ENCODE measurements at regions not wholly inside any gene's neighbourhood (a gene's known extent, or its start where the extent isn't known, plus 50 kb on each side); places are given as distances from the start of the nearest gene placed in this dataset.

- no peaks in the 10 kb centered on the region for H3K27me3 Mint-ChIP-seq (ENCODE audit: insufficient read depth)
- no peak overlapping the region for H3K4me3 Mint-ChIP-seq
- intact Hi-C loops (cut with micrococcal nuclease) = no loop called here
- no peak overlapping the region for H3K27ac Mint-ChIP-seq
- H3K9me3 Mint-ChIP-seq = no peaks in the 10 kb centered on the region
- no peaks in the 10 kb centered on the region for H3K4me1 Mint-ChIP-seq (ENCODE audit: low read depth)
- DNase-seq (ENCODE audit: low spot score) = no peak
- no peaks in the 10 kb centered on the region for H3K36me3 Mint-ChIP-seq (ENCODE audit: low read depth)
These were observed 167.7 kb upstream of the WDR11 start for GRCh38 chr10:120683454-120683853.

GRCh38 chr10:120684226-120684625 lies 166.9 kb upstream of the WDR11 start:
- Mint-ChIP-seq H3K27me3 (ENCODE audit: insufficient read depth) (no peaks in the 10 kb centered on the region), H3K27ac (no peak overlapping the region), H3K4me1 (ENCODE audit: low read depth) (no peaks in the 10 kb centered on the region), H3K36me3 (ENCODE audit: low read depth) (no peaks in the 10 kb centered on the region), H3K4me3 (no peak overlapping the region), H3K9me3 (no peaks in the 10 kb centered on the region)
- DNase-seq (ENCODE audit: low spot score) = no peak
- intact Hi-C loops (cut with micrococcal nuclease) = no loop called here

- H3K27ac Mint-ChIP-seq = no peak overlapping the region
- H3K27me3 Mint-ChIP-seq (ENCODE audit: insufficient read depth) = no peaks in the 10 kb centered on the region
- no peaks in the 10 kb centered on the region for H3K36me3 Mint-ChIP-seq (ENCODE audit: low read depth)
- H3K9me3 Mint-ChIP-seq = no peaks in the 10 kb centered on the region
- DNase-seq (ENCODE audit: low spot score) = no peak
- H3K4me3 Mint-ChIP-seq = no peak overlapping the region
- intact Hi-C loops (cut with micrococcal nuclease) = no loop called here
- no peaks in the 10 kb centered on the region for H3K4me1 Mint-ChIP-seq (ENCODE audit: low read depth)
These were observed 166.0 kb upstream of the WDR11 start for GRCh38 chr10:120685136-120685535.

- H3K9me3 Mint-ChIP-seq = peaks cover 3% of the 10 kb centered on the region
- intact Hi-C loops (cut with micrococcal nuclease) = no loop called here
- no peaks in the 10 kb centered on the region for H3K36me3 Mint-ChIP-seq (ENCODE audit: low read depth)
- DNase-seq (ENCODE audit: low spot score) = no peak
- H3K4me3 Mint-ChIP-seq = no peak overlapping the region
- H3K27ac Mint-ChIP-seq = no peak overlapping the region
- no peaks in the 10 kb centered on the region for H3K4me1 Mint-ChIP-seq (ENCODE audit: low read depth)
- no peaks in the 10 kb centered on the region for H3K27me3 Mint-ChIP-seq (ENCODE audit: insufficient read depth)
These were observed 162.2 kb upstream of the WDR11 start for GRCh38 chr10:120688928-120689327.

GRCh38 chr10:120689777-120690529 lies 161.2 kb upstream of the WDR11 start:
- peaks cover 3% of the 10 kb centered on the region for H3K9me3 Mint-ChIP-seq
- H3K4me3 Mint-ChIP-seq = no peak overlapping the region
- H3K27me3 Mint-ChIP-seq (ENCODE audit: insufficient read depth) = no peaks in the 10 kb centered on the region
- H3K36me3 Mint-ChIP-seq (ENCODE audit: low read depth) = no peaks in the 10 kb centered on the region
- intact Hi-C loops (cut with micrococcal nuclease) = no loop called here
- H3K4me1 Mint-ChIP-seq (ENCODE audit: low read depth) = no peaks in the 10 kb centered on the region
- DNase-seq (ENCODE audit: low spot score) = no peak
- H3K27ac Mint-ChIP-seq = no peak overlapping the region

GRCh38 chr10:120691625-120692024 lies 159.5 kb upstream of the WDR11 start:
- Mint-ChIP-seq H3K36me3 (ENCODE audit: low read depth) (no peaks in the 10 kb centered on the region), H3K27me3 (ENCODE audit: insufficient read depth) (no peaks in the 10 kb centered on the region), H3K4me1 (ENCODE audit: low read depth) (no peaks in the 10 kb centered on the region), H3K27ac (no peak overlapping the region), H3K4me3 (no peak overlapping the region), H3K9me3 (peaks cover 7% of the 10 kb centered on the region)
- intact Hi-C loops (cut with micrococcal nuclease) = no loop called here
- DNase-seq (ENCODE audit: low spot score) = no peak

GRCh38 chr10:120700426-120700825 lies 150.7 kb upstream of the WDR11 start:
- intact Hi-C loops (cut with micrococcal nuclease) = no loop called here
- Mint-ChIP-seq H3K27me3 (ENCODE audit: insufficient read depth) (peaks cover 4% of the 10 kb centered on the region), H3K36me3 (ENCODE audit: low read depth) (no peaks in the 10 kb centered on the region), H3K4me1 (ENCODE audit: low read depth) (no peaks in the 10 kb centered on the region), H3K9me3 (peaks cover 20% of the 10 kb centered on the region), H3K4me3 (no peak overlapping the region), H3K27ac (no peak overlapping the region)
- no peak for DNase-seq (ENCODE audit: low spot score)

GRCh38 chr10:120701381-120701780 lies 149.8 kb upstream of the WDR11 start:
- no peaks in the 10 kb centered on the region for H3K36me3 Mint-ChIP-seq (ENCODE audit: low read depth)
- peaks cover 4% of the 10 kb centered on the region for H3K27me3 Mint-ChIP-seq (ENCODE audit: insufficient read depth)
- H3K4me3 Mint-ChIP-seq = no peak overlapping the region
- H3K9me3 Mint-ChIP-seq = peaks cover 18% of the 10 kb centered on the region
- no peak for DNase-seq (ENCODE audit: low spot score)
- intact Hi-C loops (cut with micrococcal nuclease) = no loop called here
- no peak overlapping the region for H3K27ac Mint-ChIP-seq
- H3K4me1 Mint-ChIP-seq (ENCODE audit: low read depth) = no peaks in the 10 kb centered on the region

GRCh38 chr10:120702032-120702431 lies 149.1 kb upstream of the WDR11 start:
- Mint-ChIP-seq H3K27ac (no peak overlapping the region), H3K36me3 (ENCODE audit: low read depth) (no peaks in the 10 kb centered on the region)

GRCh38 chr10:120705309-120705708 lies 145.9 kb upstream of the WDR11 start:
- intact Hi-C loops (cut with micrococcal nuclease) = no loop called here
- no peaks in the 10 kb centered on the region for H3K36me3 Mint-ChIP-seq (ENCODE audit: low read depth)

More at GRCh38 chr10:120702032-120702431, 149.1 kb upstream of the WDR11 start:
- H3K9me3 Mint-ChIP-seq = peaks cover 13% of the 10 kb centered on the region
- DNase-seq (ENCODE audit: low spot score) = no peak
- no peaks in the 10 kb centered on the region for H3K4me1 Mint-ChIP-seq (ENCODE audit: low read depth)
- H3K27me3 Mint-ChIP-seq (ENCODE audit: insufficient read depth) = peaks cover 4% of the 10 kb centered on the region
- intact Hi-C loops (cut with micrococcal nuclease) = no loop called here
- no peak overlapping the region for H3K4me3 Mint-ChIP-seq

GRCh38 chr10:120710076-120710475 lies 141.1 kb upstream of the WDR11 start:
- intact Hi-C loops (cut with micrococcal nuclease) = no loop called here
- Mint-ChIP-seq H3K36me3 (ENCODE audit: low read depth) (no peaks in the 10 kb centered on the region), H3K27ac (no peak overlapping the region), H3K9me3 (no peaks in the 10 kb centered on the region), H3K4me3 (no peak overlapping the region), H3K4me1 (ENCODE audit: low read depth) (no peaks in the 10 kb centered on the region), H3K27me3 (ENCODE audit: insufficient read depth) (no peaks in the 10 kb centered on the region)
- no peak for DNase-seq (ENCODE audit: low spot score)

More at GRCh38 chr10:120705309-120705708, 145.9 kb upstream of the WDR11 start:
- H3K4me1 Mint-ChIP-seq (ENCODE audit: low read depth) = no peaks in the 10 kb centered on the region
- H3K27ac Mint-ChIP-seq = no peak overlapping the region
- H3K9me3 Mint-ChIP-seq = no peaks in the 10 kb centered on the region
- peaks cover 4% of the 10 kb centered on the region for H3K27me3 Mint-ChIP-seq (ENCODE audit: insufficient read depth)
- H3K4me3 Mint-ChIP-seq = no peak overlapping the region
- DNase-seq (ENCODE audit: low spot score) = no peak

GRCh38 chr10:120711860-120712259 lies 139.3 kb upstream of the WDR11 start:
- intact Hi-C loops (cut with micrococcal nuclease) = no loop called here
- no peaks in the 10 kb centered on the region for H3K4me1 Mint-ChIP-seq (ENCODE audit: low read depth)
- no peaks in the 10 kb centered on the region for H3K9me3 Mint-ChIP-seq

GRCh38 chr10:120713573-120714205 lies 137.5 kb upstream of the WDR11 start:
- no peak overlapping the region for H3K4me3 Mint-ChIP-seq
- no peak overlapping the region for H3K27ac Mint-ChIP-seq
- H3K9me3 Mint-ChIP-seq = no peaks in the 10 kb centered on the region
- H3K4me1 Mint-ChIP-seq (ENCODE audit: low read depth) = no peaks in the 10 kb centered on the region
- H3K27me3 Mint-ChIP-seq (ENCODE audit: insufficient read depth) = no peaks in the 10 kb centered on the region
- no peaks in the 10 kb centered on the region for H3K36me3 Mint-ChIP-seq (ENCODE audit: low read depth)
- no peak for DNase-seq (ENCODE audit: low spot score)
- intact Hi-C loops (cut with micrococcal nuclease) = no loop called here

More at GRCh38 chr10:120711860-120712259, 139.3 kb upstream of the WDR11 start:
- H3K27me3 Mint-ChIP-seq (ENCODE audit: insufficient read depth) = no peaks in the 10 kb centered on the region
- no peak overlapping the region for H3K27ac Mint-ChIP-seq
- H3K4me3 Mint-ChIP-seq = no peak overlapping the region
- DNase-seq (ENCODE audit: low spot score) = no peak
- no peaks in the 10 kb centered on the region for H3K36me3 Mint-ChIP-seq (ENCODE audit: low read depth)

Data from activated T-helper 1 cell treated with anti-CD3 and anti-CD28 coated beads, Interleukin-12 subunit alpha, Interleukin-12 subunit beta, Interleukin-2, Interleukin-4 antibody, amounts not matched to agents 30 ng/mL and 10 ng/mL and 1 ng/mL, durations not matched to agents 14 hours and 24 hours and 36 hours (primary cell).